ENCODE measurements at regions not wholly inside any gene's neighbourhood (a gene's known extent, or its start where the extent isn't known, plus 50 kb on each side); places are given as distances from the start of the nearest gene placed in this dataset.

DNA sequence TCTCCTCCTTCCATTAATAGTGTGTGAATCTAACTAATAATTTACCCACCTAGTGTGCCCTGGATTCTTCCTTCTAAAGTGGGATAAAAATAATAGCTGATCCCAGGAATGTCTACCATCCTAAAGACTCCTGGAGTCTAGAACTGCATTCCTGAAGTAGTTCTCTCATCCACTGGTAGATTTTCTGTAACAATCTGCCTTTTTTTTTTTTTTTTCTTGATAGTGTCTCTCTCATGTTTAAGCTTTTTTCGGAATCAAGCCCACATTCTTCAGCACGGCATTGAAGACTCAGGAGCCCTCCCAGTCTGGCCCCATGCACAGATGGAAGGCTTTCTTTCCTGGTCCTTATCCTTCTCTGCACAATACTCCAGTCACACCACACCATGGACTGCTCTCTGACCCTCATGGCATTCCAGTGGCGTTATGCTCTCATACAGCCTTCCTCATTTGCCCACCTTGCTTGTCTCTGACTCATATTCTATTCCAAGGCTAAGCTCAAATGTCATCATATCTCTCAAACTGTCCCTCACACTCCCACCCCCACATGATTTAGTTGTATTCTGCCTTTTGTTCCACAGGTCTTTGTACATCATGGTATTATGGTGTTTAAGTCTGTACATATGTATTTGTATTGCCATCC, 68.7 kb upstream of the FRY start:
- DNase-seq (ENCODE audit: low spot score), result no peak

DNA sequence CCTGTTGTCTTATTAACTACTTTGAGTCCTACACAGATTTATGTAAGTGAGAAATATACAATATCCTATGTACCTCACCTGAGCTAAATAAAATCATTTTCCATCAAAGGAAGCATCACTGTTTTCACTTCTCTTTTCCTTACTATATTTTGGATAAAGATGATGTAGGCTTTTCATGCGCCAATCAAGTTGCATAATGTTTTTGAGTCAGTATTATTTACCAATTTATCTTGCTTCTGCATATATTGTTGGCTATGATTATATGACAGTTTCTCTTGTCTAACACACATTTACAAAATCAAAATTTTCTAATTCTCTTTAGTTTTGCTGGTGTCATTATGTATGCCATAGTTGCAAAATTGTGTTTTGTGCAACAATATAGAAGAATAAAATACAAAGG, 67.9 kb upstream of the FRY start:
- no peak for DNase-seq (ENCODE audit: low spot score)

DNA sequence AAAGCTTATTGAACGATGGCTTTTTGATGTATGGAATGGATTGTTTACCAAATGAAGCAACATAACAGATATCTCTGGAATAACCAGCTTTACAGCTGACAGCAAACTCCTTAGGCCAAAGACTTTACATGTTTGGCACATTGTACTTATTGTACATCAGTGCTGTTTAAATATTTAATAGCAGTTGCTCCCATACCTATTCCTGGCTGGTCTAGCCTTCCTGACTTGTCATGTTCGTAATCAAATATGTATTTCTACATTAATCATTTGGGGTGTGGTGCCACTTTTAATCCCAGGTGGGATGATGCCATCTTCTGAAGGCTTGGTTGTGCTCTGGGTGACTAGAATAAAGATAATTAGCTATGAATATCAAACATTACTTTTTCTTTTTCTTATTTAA, 67.4 kb upstream of the FRY start:
- DNase-seq (ENCODE audit: low spot score), result no peak

DNA sequence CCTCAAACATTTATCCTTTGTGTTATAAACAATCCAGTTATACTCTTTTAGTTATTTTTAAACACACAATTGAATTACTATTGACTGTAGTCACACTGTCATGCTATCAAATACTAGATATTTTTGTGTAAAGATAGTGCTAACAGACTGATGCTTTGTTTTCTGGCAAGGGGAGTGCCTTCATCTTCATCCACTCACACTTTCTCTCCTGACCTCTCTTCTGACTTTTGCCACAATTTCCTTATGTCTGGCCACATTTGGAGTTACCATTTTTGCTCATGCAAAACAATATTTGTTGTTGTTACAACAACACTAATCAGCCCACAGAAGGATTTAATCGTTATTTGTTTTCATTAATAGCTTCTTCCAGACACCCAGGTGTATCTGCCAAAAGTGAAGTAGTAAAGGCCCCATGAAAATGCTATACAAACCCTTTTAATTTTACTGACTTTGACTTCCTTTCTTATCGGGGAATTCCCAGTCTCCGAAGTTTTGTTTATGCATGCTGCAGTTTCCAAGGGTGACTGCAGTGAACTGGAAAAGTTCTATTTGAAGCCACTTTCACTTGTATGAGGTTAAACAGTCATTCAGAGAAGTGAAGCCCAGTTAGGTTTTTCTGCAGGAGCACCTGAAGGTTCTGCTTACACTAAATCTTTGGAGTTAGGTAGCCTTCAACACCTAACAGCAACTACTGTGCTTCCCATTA, 66.1 kb upstream of the FRY start:
- no peak for DNase-seq (ENCODE audit: low spot score)

DNA sequence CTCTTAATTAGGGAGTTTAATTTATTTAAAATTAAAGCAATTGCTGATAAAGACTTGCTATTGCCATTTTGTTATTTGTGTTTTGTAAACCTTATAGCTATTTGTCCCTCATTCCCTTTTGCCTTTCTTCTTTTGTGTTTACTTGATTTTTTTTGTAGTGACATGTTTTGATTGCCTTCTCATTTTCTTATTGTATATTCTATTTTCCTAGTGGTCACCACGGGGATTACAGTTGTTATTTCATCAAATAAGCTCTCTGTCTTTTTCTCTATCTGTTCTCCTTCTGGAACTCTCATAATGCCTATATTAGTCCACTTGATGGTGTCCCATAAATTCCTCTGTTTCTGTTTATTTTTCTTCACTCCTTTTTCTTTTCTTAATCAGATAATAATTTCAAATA, 64.4 kb upstream of the FRY start:
- DNase-seq (ENCODE audit: low spot score), result no peak

DNA sequence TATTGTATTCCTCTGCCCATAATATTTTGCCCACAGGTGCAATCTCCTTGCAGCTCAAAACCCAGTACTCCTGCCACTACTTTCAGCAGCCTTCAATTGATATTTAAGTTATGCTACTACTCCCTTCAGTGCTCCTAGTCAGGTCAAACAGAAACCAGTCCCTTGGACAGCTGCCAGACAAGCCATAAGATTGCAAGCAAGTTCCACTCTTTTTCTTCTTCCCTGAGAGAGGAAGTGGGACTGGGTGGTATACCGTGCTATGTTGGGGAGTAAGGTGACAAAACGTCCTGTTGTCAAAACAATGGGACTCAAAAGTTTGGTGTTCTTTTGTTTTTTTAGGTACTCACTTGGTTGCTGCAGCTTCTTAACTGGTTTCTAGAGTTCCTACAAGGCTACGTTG, 63.1 kb upstream of the FRY start:
- DNase-seq (ENCODE audit: low spot score), result no peak

DNA sequence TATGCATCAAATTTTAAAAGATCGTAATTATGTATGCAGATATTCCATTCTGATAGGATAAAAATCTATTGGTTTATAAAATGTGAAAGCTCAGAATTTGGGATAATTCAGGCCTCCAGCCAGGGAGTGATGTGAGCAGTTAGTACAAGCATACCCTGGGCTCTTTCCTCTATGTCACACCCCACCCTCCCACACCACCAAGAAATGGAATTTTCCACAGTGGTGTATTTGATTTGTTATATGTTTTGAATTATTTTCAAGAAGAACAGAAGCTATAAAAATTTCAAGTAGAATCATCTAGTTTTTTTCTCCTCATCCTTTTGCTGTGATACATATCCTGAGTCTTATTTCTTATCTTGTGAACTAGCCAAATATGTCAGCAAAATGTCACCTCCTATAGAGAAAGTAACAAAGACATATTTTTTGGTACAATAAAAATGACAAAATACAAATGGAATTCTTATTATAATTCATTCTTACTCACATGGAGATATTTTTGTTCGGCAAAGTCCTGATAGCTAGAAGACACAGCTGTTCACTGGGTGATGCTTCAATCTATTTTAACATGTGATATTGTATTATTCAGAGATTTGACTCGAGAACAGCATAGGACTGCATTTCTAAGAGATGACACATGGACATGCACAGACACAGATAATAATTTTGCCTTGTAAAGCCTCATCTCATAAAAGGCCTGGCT, 61.2 kb upstream of the FRY start:
- DNase-seq (ENCODE audit: low spot score), result no peak

DNA sequence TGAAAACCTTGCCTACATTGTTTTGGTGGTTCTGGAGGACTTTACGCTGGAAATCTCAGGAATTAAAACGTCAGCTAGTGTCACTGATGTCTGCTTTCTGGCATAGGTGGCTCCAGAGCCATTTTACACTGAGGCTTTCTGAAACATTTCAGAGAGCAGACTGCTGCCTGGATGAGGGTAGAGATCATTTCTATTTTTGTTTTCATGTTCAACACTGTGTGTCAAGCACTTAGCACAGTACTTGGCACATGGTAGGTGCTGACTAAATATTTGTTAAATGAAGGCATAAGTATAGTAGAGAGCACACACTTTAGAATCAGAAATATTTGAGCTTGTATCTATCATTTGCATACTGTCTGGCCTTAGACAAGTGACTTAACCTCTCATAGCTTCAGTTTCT, 59.1 kb upstream of the FRY start:
- DNase-seq (ENCODE audit: low spot score), result no peak

DNA sequence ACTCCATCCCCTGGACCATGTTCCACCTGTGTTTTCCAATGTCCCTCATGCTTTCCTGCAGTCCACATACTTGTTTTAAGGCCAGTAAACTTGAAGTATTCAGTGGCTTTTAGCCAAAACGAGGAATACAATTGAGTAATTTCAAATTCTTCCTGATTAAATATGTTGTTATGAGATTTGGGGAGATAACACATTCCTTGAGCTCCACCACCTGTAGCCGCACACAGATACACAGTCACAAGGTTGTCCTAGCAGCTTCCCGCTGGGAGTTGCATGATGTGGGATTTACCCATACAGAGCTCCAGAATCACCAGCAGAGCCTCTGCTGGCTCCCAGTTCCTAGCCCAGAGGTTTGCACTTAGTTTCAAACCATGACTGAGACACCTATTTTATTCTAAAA, 53.6 kb upstream of the FRY start:
- no peak for DNase-seq (ENCODE audit: low spot score)

DNA sequence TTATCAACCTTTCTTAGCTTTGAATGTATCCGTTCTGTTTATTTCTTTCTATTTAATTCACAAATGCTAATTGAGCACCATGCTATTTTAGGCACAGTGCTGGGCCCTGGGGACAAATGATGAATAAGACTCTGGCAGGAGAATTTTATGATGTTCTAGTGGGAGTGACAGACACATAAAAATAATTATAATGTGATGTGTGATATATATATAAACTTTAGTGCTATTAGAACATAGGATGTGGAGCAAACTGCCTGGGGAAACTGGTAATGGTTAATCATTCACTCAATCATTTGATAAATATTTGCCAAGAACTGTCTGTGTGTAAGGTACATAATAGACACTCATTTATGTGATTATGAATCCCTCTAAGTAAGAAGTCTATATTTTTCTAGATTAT, 50.7 kb upstream of the FRY start:
- DNase-seq (ENCODE audit: low spot score), result no peak
